ENCODE measurements at regions not wholly inside any gene's neighbourhood (a gene's known extent, or its start where the extent isn't known, plus 50 kb on each side); places are given as distances from the start of the nearest gene placed in this dataset.

DNA sequence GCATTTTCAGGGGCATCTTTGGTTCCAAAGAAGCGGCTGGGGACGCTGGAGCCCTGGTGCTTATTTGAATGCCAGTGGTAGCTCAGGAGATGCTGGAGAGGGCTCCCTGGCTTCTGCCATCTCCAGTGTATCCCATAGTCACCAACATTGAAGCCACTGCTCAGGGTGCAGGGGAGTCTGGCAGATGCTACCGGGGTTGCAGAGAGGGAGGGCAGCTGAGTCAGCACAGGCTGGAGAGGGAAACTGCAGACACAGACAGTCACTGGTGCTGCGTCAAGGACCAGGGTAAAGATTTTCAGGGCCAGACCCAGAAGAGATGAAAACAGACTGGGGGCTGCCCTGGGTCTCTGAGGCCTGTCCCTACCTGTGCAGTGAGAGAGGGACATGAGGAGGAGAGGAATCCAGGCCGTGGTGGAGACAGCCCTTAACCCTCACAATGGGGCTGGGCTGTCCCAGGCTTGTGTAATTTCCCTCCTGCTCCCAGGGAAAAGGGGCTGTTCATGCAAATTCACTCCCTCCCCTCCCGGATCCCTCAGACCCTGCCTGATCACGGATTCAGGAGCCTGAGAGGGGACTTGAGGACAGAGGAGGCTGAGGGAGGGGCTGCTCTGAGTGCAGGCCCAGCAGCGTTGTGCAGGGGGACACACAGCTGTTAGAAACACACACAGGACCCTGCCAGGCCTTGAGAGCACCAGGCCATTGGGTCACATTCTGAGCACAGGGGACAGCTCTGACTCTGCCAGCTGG lies 126.9 kb upstream of the GRK3 start:
- no peak for ATAC-seq
- TF ChIP-seq TOX (CRISPR knock-in tag; IDR thresholded peaks at IDR 0.05; ENCODE audit: borderline replicate concordance) (no peak), ZNF70 (CRISPR knock-in tag; IDR thresholded peaks at IDR 0.05) (no peak), GLIS3 (CRISPR knock-in tag; IDR thresholded peaks at IDR 0.05) (no peak), CSDC2 (CRISPR knock-in tag; IDR thresholded peaks at IDR 0.05) (no peak), RARB (CRISPR knock-in tag; IDR thresholded peaks at IDR 0.05) (no peak), TCF4 (CRISPR knock-in tag; IDR thresholded peaks at IDR 0.05; ENCODE audit: borderline replicate concordance) (no peak), ARNTL (CRISPR knock-in tag; IDR thresholded peaks at IDR 0.05; ENCODE audit: borderline replicate concordance, low read depth) (no peak), SNAI2 (CRISPR knock-in tag; IDR thresholded peaks at IDR 0.05) (no peak), ISL1 (CRISPR knock-in tag; IDR thresholded peaks at IDR 0.05) (no peak), ZFP30 (CRISPR knock-in tag; IDR thresholded peaks at IDR 0.05) (no peak), ESRRG (CRISPR knock-in tag; IDR thresholded peaks at IDR 0.05) (no peak), ZC3H10 (CRISPR knock-in tag; IDR thresholded peaks at IDR 0.05) (no peak)
- TF ChIP-seq, protein P1, sequence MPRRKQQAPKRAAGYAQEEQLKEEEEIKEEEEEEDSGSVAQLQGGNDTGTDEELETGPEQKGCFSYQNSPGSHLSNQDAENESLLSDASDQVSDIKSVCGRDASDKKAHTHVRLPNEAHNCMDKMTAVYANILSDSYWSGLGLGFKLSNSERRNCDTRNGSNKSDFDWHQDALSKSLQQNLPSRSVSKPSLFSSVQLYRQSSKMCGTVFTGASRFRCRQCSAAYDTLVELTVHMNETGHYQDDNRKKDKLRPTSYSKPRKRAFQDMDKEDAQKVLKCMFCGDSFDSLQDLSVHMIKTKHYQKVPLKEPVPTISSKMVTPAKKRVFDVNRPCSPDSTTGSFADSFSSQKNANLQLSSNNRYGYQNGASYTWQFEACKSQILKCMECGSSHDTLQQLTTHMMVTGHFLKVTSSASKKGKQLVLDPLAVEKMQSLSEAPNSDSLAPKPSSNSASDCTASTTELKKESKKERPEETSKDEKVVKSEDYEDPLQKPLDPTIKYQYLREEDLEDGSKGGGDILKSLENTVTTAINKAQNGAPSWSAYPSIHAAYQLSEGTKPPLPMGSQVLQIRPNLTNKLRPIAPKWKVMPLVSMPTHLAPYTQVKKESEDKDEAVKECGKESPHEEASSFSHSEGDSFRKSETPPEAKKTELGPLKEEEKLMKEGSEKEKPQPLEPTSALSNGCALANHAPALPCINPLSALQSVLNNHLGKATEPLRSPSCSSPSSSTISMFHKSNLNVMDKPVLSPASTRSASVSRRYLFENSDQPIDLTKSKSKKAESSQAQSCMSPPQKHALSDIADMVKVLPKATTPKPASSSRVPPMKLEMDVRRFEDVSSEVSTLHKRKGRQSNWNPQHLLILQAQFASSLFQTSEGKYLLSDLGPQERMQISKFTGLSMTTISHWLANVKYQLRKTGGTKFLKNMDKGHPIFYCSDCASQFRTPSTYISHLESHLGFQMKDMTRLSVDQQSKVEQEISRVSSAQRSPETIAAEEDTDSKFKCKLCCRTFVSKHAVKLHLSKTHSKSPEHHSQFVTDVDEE (CRISPR knock-in tag; IDR thresholded peaks at IDR 0.05), result no peak
- TF ChIP-seq, protein P2, sequence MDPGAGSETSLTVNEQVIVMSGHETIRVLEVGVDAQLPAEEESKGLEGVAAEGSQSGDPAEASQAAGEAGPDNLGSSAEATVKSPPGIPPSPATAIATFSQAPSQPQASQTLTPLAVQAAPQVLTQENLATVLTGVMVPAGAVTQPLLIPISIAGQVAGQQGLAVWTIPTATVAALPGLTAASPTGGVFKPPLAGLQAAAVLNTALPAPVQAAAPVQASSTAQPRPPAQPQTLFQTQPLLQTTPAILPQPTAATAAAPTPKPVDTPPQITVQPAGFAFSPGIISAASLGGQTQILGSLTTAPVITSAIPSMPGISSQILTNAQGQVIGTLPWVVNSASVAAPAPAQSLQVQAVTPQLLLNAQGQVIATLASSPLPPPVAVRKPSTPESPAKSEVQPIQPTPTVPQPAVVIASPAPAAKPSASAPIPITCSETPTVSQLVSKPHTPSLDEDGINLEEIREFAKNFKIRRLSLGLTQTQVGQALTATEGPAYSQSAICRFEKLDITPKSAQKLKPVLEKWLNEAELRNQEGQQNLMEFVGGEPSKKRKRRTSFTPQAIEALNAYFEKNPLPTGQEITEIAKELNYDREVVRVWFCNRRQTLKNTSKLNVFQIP (CRISPR knock-in tag; IDR thresholded peaks at IDR 0.05; ENCODE audit: borderline replicate concordance, low read depth), result no peak

DNA sequence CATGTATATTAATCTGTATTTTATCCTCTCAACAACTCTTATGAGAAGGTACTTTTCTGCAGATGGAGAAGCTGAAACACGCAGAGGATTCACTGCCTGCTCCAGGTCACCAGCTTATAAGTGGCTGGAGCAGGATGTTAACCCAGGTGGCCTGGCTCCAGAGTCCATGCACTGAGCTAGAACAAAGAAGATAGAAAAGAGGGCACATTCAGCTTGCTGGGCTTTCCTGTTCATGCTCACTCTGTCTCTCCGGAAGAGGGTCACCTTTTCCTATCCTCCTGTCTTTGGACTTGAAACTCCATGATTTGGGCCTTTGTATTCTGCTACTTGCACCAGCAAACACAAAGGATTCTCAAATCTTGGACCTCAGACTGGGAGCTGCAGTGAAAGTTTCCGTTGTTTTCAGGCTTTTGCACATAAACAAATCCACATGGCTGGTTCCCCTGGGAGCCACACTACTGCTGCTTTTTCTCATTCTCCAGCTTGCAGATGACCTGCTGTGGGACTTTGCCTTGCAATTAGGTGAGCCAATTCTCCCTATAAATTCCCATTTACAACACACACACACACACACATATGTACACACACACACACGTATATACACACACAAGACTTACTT lies 117.3 kb upstream of the GRK3 start:
- no peak for TF ChIP-seq ZNF70 (CRISPR knock-in tag; IDR thresholded peaks at IDR 0.05)
- TF ChIP-seq, protein P3, sequence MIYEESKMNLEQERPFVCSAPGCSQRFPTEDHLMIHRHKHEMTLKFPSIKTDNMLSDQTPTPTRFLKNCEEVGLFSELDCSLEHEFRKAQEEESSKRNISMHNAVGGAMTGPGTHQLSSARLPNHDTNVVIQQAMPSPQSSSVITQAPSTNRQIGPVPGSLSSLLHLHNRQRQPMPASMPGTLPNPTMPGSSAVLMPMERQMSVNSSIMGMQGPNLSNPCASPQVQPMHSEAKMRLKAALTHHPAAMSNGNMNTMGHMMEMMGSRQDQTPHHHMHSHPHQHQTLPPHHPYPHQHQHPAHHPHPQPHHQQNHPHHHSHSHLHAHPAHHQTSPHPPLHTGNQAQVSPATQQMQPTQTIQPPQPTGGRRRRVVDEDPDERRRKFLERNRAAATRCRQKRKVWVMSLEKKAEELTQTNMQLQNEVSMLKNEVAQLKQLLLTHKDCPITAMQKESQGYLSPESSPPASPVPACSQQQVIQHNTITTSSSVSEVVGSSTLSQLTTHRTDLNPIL (CRISPR knock-in tag; IDR thresholded peaks at IDR 0.05; ENCODE audit: low read depth), result no peak
- no peak for ATAC-seq

DNA sequence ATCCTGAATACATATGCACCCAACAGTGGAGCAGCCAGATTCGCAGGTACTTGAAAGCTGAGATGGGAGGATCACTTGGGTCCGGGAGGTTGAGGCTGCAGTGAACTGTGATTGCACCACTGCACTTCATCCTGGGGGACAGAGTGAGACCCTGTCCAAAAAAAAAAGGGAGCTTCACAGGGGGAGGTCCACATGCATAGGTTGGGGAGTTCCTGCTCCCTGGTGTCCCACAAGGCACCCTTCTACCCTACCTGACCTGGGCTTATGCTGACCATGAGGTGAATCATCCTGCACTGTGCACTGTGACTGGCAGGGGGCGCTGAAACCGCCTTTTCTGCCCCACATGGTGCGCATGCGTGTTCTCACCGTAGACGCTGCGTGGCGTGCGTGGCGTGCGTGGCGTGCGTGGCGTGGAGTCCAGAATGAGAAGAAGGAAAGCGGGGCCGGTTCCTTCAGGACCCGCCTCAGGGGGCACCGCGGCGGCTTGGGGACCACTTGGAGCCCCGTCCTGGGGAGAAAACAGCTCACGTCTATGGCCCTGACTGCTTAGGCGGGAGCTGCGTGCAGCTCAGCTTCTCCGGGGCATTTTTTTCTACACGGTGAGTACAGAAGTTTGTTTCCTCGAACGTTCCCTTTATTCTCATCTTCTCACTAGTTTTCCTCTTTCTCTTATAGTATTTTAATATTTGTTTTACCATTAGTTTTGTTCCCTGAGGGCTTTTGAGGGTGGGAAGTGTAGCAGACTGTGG lies 116.6 kb upstream of the GRK3 start:
- ATAC-seq, result peak; percentile 96
- TF ChIP-seq ARNTL (CRISPR knock-in tag; IDR thresholded peaks at IDR 0.05; ENCODE audit: borderline replicate concordance, low read depth) (no peak), ZFP30 (CRISPR knock-in tag; IDR thresholded peaks at IDR 0.05) (no peak), BACH2 (CRISPR knock-in tag; IDR thresholded peaks at IDR 0.05; ENCODE audit: borderline replicate concordance) (no peak), RARB (CRISPR knock-in tag; IDR thresholded peaks at IDR 0.05) (no peak)
- TF ChIP-seq, protein P2 (CRISPR knock-in tag; IDR thresholded peaks at IDR 0.05; ENCODE audit: borderline replicate concordance, low read depth), result no peak

DNA sequence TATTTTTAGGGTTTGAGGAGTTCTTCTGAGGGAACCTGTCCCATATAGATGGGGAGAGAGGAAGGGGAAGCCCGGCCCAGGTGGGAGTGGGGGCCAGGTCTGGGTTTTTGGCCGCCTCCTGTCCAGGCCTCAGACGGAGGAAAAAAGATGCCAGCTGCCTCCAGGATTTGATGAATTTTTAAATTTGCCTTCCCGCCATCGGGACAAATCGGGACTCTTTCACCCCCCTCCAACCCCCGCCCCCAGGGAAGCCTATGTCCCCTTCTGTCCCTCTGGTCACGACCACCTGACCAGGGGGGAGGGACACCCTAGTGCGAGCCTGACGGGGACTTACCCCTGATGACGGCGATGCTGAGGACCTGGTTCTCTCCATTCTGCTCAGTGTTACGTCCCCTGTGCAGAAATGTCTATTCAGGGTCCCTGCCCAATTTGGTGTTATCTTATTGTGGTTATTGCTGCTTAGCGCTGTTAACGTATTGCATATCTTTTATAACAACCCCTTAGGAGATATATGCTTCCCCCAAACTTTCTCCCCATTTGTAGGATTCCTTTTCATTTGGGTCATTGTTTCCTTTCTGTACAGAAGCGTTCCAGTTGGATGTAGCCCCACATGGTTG lies 115.9 kb upstream of the GRK3 start:
- ATAC-seq, result peak; percentile 67
- no peak for TF ChIP-seq OSR1 (CRISPR knock-in tag; IDR thresholded peaks at IDR 0.05)
- TF ChIP-seq GLIS3 (CRISPR knock-in tag; IDR thresholded peaks at IDR 0.05), result no peak
- no peak for TF ChIP-seq ZFP3 (CRISPR knock-in tag; IDR thresholded peaks at IDR 0.05)
- no peak for TF ChIP-seq ZC3H10 (CRISPR knock-in tag; IDR thresholded peaks at IDR 0.05)
- TF ChIP-seq, protein P4, sequence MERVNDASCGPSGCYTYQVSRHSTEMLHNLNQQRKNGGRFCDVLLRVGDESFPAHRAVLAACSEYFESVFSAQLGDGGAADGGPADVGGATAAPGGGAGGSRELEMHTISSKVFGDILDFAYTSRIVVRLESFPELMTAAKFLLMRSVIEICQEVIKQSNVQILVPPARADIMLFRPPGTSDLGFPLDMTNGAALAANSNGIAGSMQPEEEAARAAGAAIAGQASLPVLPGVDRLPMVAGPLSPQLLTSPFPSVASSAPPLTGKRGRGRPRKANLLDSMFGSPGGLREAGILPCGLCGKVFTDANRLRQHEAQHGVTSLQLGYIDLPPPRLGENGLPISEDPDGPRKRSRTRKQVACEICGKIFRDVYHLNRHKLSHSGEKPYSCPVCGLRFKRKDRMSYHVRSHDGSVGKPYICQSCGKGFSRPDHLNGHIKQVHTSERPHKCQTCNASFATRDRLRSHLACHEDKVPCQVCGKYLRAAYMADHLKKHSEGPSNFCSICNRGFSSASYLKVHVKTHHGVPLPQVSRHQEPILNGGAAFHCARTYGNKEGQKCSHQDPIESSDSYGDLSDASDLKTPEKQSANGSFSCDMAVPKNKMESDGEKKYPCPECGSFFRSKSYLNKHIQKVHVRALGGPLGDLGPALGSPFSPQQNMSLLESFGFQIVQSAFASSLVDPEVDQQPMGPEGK (CRISPR knock-in tag; IDR thresholded peaks at IDR 0.05; ENCODE audit: borderline replicate concordance), result no peak
- TF ChIP-seq ZNF70 (CRISPR knock-in tag; IDR thresholded peaks at IDR 0.05), result no peak
- no peak for TF ChIP-seq BACH2 (CRISPR knock-in tag; IDR thresholded peaks at IDR 0.05; ENCODE audit: borderline replicate concordance)
- no peak for TF ChIP-seq ESRRG (CRISPR knock-in tag; IDR thresholded peaks at IDR 0.05)
- TF ChIP-seq ZNF8 (CRISPR knock-in tag; IDR thresholded peaks at IDR 0.05), result no peak
- TF ChIP-seq ZFP30 (CRISPR knock-in tag; IDR thresholded peaks at IDR 0.05), result no peak
- TF ChIP-seq, protein P5, sequence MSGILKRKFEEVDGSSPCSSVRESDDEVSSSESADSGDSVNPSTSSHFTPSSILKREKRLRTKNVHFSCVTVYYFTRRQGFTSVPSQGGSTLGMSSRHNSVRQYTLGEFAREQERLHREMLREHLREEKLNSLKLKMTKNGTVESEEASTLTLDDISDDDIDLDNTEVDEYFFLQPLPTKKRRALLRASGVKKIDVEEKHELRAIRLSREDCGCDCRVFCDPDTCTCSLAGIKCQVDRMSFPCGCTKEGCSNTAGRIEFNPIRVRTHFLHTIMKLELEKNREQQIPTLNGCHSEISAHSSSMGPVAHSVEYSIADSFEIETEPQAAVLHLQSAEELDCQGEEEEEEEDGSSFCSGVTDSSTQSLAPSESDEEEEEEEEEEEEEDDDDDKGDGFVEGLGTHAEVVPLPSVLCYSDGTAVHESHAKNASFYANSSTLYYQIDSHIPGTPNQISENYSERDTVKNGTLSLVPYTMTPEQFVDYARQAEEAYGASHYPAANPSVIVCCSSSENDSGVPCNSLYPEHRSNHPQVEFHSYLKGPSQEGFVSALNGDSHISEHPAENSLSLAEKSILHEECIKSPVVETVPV (CRISPR knock-in tag; IDR thresholded peaks at IDR 0.05), result no peak
